Naive B cell (primary cell): ENCODE measurements at regions not wholly inside any gene's neighbourhood (a gene's known extent, or its start where the extent isn't known, plus 50 kb on each side); places are given as distances from the start of the nearest gene placed in this dataset.

ENCODE experiments used
- ATAC-seq, 2 donors: fragments of 150-1000 bp; cut with Tn5 transposase; 2 replicates each; pipeline ENCODE4 v1.10.0; 2021; ENCODE audit warnings: low read depth in 2 of 2, mild to moderate bottlenecking in 2 of 2, moderate library complexity in 2 of 2
- DNase-seq: peaks from one replicate; pipeline ENCODE4 v3.0.0; 2022
- H3K27ac Mint-ChIP-seq, 6 donors: one replicate each; pipeline ENCODE4 v1.8.0; 2020 to 2022; ENCODE audit warnings: mild to moderate bottlenecking in 6 of 6, mixed read lengths in 6 of 6, moderate library complexity in 5 of 6, inconsistent platforms in 2 of 6
- H3K27me3 Mint-ChIP-seq, 3 donors: one replicate each; pipeline ENCODE4 v1.8.0; 2021 to 2022; ENCODE audit warnings: mixed read lengths in 3 of 3, mild to moderate bottlenecking in 1 of 3
- H3K36me3 Mint-ChIP-seq, 2 donors: one replicate each; pipeline ENCODE4 v1.8.0; 2020 to 2022; ENCODE audit warnings: mixed read lengths in 2 of 2, inconsistent platforms in 1 of 2, mild to moderate bottlenecking in 1 of 2
- H3K4me1 Mint-ChIP-seq, 3 donors: one replicate each; pipeline ENCODE4 v1.8.0; 2020 to 2022; ENCODE audit warnings: mixed read lengths in 3 of 3, inconsistent platforms in 1 of 3, mild to moderate bottlenecking in 1 of 3, moderate library complexity in 1 of 3
- H3K4me3 Mint-ChIP-seq, 8 donors: one replicate each; pipeline ENCODE4 v1.8.0; 2020 to 2022; ENCODE audit warnings: mild to moderate bottlenecking in 8 of 8, mixed read lengths in 8 of 8, moderate library complexity in 8 of 8, inconsistent platforms in 2 of 8
- H3K9me3 Mint-ChIP-seq, 7 donors: one replicate each; pipeline ENCODE4 v1.8.0; 2020 to 2022; ENCODE audit warnings: mixed read lengths in 7 of 7, mild to moderate bottlenecking in 5 of 7, inconsistent platforms in 2 of 7, moderate library complexity in 1 of 7

- Mint-ChIP-seq H3K27me3 (peaks cover 3 to 20% (median 4%) of the 10 kb centered on the region in 3 donors), H3K9me3 (peaks cover 0 to 6% (median 3%) of the 10 kb centered on the region in 7 donors), H3K27ac (peak overlapping the region in 1 of 6 donors; percentile 10), H3K4me3 (no peak overlapping the region), H3K36me3 (no peaks in the 10 kb centered on the region), H3K4me1 (no peaks in the 10 kb centered on the region)
- ATAC-seq (no peak), DNase-seq (no peak)
Observed at GRCh38 chr16:79754501-79754900, 154.0 kb upstream of the MAF start.

DNA sequence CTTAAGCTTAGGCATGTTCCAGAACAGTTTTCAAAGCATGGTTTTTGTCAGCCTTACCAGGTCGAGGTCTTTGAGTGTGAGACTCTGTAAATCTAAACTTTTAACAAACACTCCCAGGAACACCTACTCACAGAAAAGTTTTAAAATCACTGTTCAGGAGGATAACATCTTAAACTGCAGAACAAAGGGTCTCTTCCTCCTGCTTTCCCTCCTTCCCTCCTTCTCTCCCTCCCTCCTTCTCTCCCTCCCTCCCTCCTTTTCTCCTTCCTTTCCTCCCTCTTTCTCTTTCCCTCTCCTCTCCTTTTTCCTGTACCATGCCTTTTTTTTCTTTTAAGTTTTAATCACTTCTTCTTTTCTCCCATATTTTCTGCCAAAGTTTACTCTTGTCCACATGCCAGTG, 153.5 kb upstream of the MAF start:
- ATAC-seq (no peak), DNase-seq (no peak)
- H3K4me3 Mint-ChIP-seq, result no peak overlapping the region
- no peaks in the 10 kb centered on the region for H3K36me3 Mint-ChIP-seq
- no peak overlapping the region for H3K27ac Mint-ChIP-seq
- peaks cover 4 to 24% (median 7%) of the 10 kb centered on the region in 3 donors for H3K27me3 Mint-ChIP-seq
- no peaks in the 10 kb centered on the region for H3K4me1 Mint-ChIP-seq
- H3K9me3 Mint-ChIP-seq, result peaks cover 2 to 9% (median 4%) of the 10 kb centered on the region in 7 donors

DNA sequence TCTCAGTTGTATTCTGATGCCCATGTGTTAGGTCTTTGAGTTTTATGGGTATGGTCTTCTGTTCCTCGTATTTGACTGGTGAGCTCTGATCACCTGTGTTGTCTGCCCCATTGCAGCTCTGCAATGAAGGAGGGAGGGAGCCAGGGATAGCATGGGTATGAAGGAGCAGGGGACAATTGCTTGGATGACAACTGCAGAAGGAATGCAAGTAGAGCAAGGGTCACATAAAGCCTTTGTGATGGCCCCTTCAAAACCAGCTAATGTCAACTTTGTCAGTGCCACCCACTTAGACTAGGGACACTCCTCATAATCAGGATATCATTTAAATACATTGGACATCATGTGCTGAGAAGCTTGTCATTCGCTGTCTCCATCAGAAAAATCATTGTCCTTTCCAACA, 152.7 kb upstream of the MAF start:
- DNase-seq, result no peak
- Mint-ChIP-seq H3K27me3 (peaks cover 4 to 26% (median 8%) of the 10 kb centered on the region in 3 donors), H3K27ac (no peak overlapping the region)

GRCh38 chr16:79752396-79752795, 151.9 kb upstream of the MAF start:
- Mint-ChIP-seq H3K9me3 (peaks cover 2 to 9% (median 4%) of the 10 kb centered on the region in 7 donors), H3K4me3 (no peak overlapping the region), H3K36me3 (no peaks in the 10 kb centered on the region), H3K4me1 (no peaks in the 10 kb centered on the region), H3K27me3 (peaks cover 4 to 26% (median 8%) of the 10 kb centered on the region in 3 donors), H3K27ac (no peak overlapping the region)
- ATAC-seq (no peak), DNase-seq (no peak)

More for the DNA sequence above, 152.7 kb upstream of the MAF start:
- Mint-ChIP-seq H3K9me3 (peaks cover 2 to 9% (median 4%) of the 10 kb centered on the region in 7 donors), H3K4me1 (no peaks in the 10 kb centered on the region), H3K36me3 (no peaks in the 10 kb centered on the region), H3K4me3 (no peak overlapping the region)
- no peak for ATAC-seq

DNA sequence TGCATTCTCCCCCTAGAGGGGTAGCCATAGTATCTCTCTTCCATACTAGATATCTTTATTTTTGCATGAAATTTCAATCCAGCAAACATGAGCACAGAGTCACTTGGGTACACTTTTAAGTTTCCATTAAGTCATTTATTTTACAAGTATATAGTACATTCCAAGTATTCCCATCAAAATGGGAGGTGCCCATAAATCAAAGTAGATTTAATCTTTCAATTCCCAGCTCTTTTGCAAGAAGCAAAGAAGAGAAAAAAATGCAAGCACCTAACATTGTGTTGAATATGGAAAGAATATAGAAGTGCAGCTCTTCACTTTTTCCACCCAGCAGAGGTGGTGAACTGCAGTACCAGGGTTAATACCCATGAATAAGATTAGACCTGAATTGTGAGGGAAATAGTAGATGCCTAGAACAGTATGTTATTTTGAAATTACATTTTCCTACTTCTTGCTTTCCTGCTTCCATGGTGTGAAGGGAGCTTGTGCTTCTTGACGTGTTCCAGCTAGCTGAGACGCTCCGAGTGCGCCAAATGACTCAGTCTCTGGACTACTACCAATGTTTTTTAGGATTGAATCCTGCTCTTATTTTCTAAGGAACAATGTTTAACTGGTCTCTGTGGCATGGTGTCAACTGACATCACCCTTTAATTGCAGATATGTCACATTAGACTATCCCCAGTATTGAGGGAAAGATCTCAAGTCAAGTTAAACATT, 151.1 kb upstream of the MAF start:
- Mint-ChIP-seq H3K9me3 (peaks cover 2 to 9% (median 4%) of the 10 kb centered on the region in 7 donors), H3K27me3 (peaks cover 4 to 26% (median 8%) of the 10 kb centered on the region in 3 donors), H3K27ac (no peak overlapping the region), H3K4me1 (no peaks in the 10 kb centered on the region), H3K4me3 (no peak overlapping the region), H3K36me3 (no peaks in the 10 kb centered on the region)
- ATAC-seq (no peak), DNase-seq (no peak)

GRCh38 chr16:79750311-79750710, 149.8 kb upstream of the MAF start:
- Mint-ChIP-seq H3K27me3 (peaks cover 4 to 26% (median 8%) of the 10 kb centered on the region in 3 donors), H3K36me3 (no peaks in the 10 kb centered on the region), H3K4me3 (no peak overlapping the region), H3K9me3 (peaks cover 2 to 9% (median 4%) of the 10 kb centered on the region in 7 donors), H3K27ac (no peak overlapping the region), H3K4me1 (no peaks in the 10 kb centered on the region)
- ATAC-seq, result no peak
- no peak for DNase-seq

DNA sequence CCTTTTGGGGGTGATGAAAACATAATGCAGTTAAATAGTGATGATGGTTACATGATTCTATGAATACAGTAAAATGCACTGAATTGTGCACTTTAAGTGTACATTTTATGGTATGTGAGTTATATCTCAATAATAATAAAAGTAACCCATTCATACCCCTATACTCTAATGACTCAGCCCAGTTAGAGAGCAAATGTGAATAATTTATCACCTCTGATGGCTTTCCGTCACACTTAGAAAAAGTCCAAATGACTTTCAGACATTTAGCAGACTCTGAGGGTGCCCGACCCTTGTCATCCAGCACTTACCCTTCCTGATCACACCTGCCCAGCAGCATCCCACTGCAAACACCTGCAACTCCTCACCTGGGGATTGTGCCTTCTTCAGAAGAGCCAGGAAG, 148.1 kb upstream of the MAF start:
- no peak overlapping the region for H3K4me3 Mint-ChIP-seq
- no peak overlapping the region for H3K27ac Mint-ChIP-seq
- no peak for DNase-seq
- no peak for ATAC-seq
- H3K9me3 Mint-ChIP-seq, result peaks cover 0 to 9% (median 4%) of the 10 kb centered on the region in 7 donors
- H3K36me3 Mint-ChIP-seq, result no peaks in the 10 kb centered on the region
- no peaks in the 10 kb centered on the region for H3K4me1 Mint-ChIP-seq
- peaks cover 0 to 17% (median 5%) of the 10 kb centered on the region in 3 donors for H3K27me3 Mint-ChIP-seq

GRCh38 chr16:79747688-79748087, 147.2 kb upstream of the MAF start:
- ATAC-seq (no peak), DNase-seq (no peak)
- Mint-ChIP-seq H3K27ac (no peak overlapping the region), H3K4me3 (no peak overlapping the region), H3K4me1 (no peaks in the 10 kb centered on the region), H3K9me3 (peaks cover 0 to 9% (median 4%) of the 10 kb centered on the region in 7 donors), H3K27me3 (peaks cover 0 to 17% (median 5%) of the 10 kb centered on the region in 3 donors), H3K36me3 (no peaks in the 10 kb centered on the region)

- H3K9me3 Mint-ChIP-seq, result peaks cover 0 to 5% (median 0%) of the 10 kb centered on the region in 7 donors
- no peak overlapping the region for H3K27ac Mint-ChIP-seq
- ATAC-seq (no peak), DNase-seq (no peak)
- H3K4me1 Mint-ChIP-seq, result no peaks in the 10 kb centered on the region
- H3K36me3 Mint-ChIP-seq, result no peaks in the 10 kb centered on the region
- H3K27me3 Mint-ChIP-seq, result peaks cover 0 to 7% (median 0%) of the 10 kb centered on the region in 3 donors
- H3K4me3 Mint-ChIP-seq, result no peak overlapping the region
Observed at GRCh38 chr16:79740252-79740651, 139.7 kb upstream of the MAF start.

GRCh38 chr16:79735271-79735670, 134.7 kb upstream of the MAF start:
- H3K27me3 Mint-ChIP-seq, result peaks cover 2 to 18% (median 11%) of the 10 kb centered on the region in 3 donors
- H3K9me3 Mint-ChIP-seq, result peaks cover 0 to 18% (median 0%) of the 10 kb centered on the region in 7 donors
- H3K4me1 Mint-ChIP-seq, result no peaks in the 10 kb centered on the region
- DNase-seq (no peak), ATAC-seq (no peak)
- H3K4me3 Mint-ChIP-seq, result no peak overlapping the region
- no peak overlapping the region for H3K27ac Mint-ChIP-seq
- H3K36me3 Mint-ChIP-seq, result no peaks in the 10 kb centered on the region

GRCh38 chr16:79734721-79735120, 134.2 kb upstream of the MAF start:
- H3K4me1 Mint-ChIP-seq, result no peaks in the 10 kb centered on the region
- DNase-seq (no peak), ATAC-seq (no peak)
- H3K27me3 Mint-ChIP-seq, result peaks cover 5 to 18% (median 10%) of the 10 kb centered on the region in 3 donors
- no peak overlapping the region for H3K27ac Mint-ChIP-seq
- H3K4me3 Mint-ChIP-seq, result no peak overlapping the region
- H3K36me3 Mint-ChIP-seq, result no peaks in the 10 kb centered on the region
- H3K9me3 Mint-ChIP-seq, result peaks cover 0 to 18% (median 0%) of the 10 kb centered on the region in 7 donors

GRCh38 chr16:79728923-79729240, 128.3 kb upstream of the MAF start:
- Mint-ChIP-seq H3K36me3 (no peaks in the 10 kb centered on the region), H3K27me3 (peaks cover 4 to 10% (median 5%) of the 10 kb centered on the region in 3 donors), H3K9me3 (peaks cover 0 to 10% (median 0%) of the 10 kb centered on the region in 7 donors), H3K4me1 (no peaks in the 10 kb centered on the region), H3K27ac (no peak overlapping the region), H3K4me3 (no peak overlapping the region)
- no peak for DNase-seq
- ATAC-seq, result no peak

DNA sequence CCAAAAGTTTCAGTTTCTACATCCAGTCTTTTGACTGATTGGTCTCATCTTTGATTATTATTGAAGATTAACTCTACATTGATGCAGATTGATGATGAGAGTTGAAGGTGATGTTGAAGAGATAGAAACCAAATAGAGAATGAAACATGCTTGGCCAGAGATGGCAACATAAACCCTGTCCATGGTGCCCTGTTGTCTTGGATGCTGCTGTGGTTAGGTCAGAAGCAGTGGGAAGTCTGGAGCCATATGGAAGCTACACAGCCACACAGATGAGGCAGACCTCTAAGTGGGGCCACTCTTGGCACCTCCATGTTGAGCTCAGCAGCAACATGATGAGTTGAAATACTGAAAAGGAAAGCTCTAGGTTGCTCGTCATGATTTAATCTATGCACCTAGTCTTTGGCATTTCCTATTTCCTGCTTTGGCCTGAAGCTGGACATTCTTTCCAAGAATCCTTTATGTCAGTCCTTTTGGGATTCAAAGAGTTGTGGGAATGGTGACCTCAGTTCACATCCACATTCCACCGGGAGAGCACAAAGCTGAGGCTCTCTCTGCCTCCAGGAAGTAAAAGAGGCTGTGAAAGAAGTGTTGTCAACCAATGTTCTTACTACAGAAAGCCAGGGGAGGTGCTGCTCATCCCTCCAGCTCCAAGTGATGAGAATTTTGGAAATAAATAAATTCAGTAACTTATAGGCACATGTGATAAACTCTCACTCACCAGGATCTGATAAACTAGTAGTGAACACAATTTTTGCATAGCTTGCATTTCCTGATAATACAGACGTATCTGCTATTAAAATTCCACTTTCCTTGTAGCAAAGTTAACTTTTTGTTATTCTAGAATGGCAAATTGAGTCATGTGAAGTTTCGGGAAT, 127.7 kb upstream of the MAF start:
- H3K27me3 Mint-ChIP-seq, result peaks cover 4 to 10% (median 5%) of the 10 kb centered on the region in 3 donors
- DNase-seq, result no peak
- no peaks in the 10 kb centered on the region for H3K4me1 Mint-ChIP-seq
- H3K4me3 Mint-ChIP-seq, result no peak overlapping the region
- H3K36me3 Mint-ChIP-seq, result no peaks in the 10 kb centered on the region
- peaks cover 0 to 10% (median 0%) of the 10 kb centered on the region in 7 donors for H3K9me3 Mint-ChIP-seq
- ATAC-seq, result no peak
- H3K27ac Mint-ChIP-seq, result no peak overlapping the region

GRCh38 chr16:79726902-79727301, 126.4 kb upstream of the MAF start:
- peaks cover 4 to 9% (median 5%) of the 10 kb centered on the region in 3 donors for H3K27me3 Mint-ChIP-seq
- peaks cover 0 to 17% (median 0%) of the 10 kb centered on the region in 7 donors for H3K9me3 Mint-ChIP-seq
- H3K36me3 Mint-ChIP-seq, result no peaks in the 10 kb centered on the region
- H3K4me3 Mint-ChIP-seq, result no peak overlapping the region
- ATAC-seq (no peak), DNase-seq (no peak)
- no peak overlapping the region for H3K27ac Mint-ChIP-seq
- H3K4me1 Mint-ChIP-seq, result no peaks in the 10 kb centered on the region
